Nephron progenitor cell (in vitro differentiated cells): ENCODE measurements at regions not wholly inside any gene's neighbourhood (a gene's known extent, or its start where the extent isn't known, plus 50 kb on each side); places are given as distances from the start of the nearest gene placed in this dataset.

Experiments
- DNase-seq: peaks from one replicate; pipeline ENCODE4 v3.0.0; 2021
- H3K27ac Mint-ChIP-seq: 2 replicates; pipeline ENCODE4 v1.8.0; 2021; ENCODE audit warnings: mild to moderate bottlenecking, moderate library complexity, mixed read lengths
- H3K27me3 Mint-ChIP-seq: 2 replicates; pipeline ENCODE4 v1.8.0; 2021; ENCODE audit warnings: mild to moderate bottlenecking, low read depth, mixed read lengths; ENCODE audit not compliant: poor library complexity
- H3K36me3 Mint-ChIP-seq: 2 replicates; pipeline ENCODE4 v1.8.0; 2021; ENCODE audit warnings: low read depth, mixed read lengths
- H3K4me1 Mint-ChIP-seq: 2 replicates; pipeline ENCODE4 v1.8.0; 2021; ENCODE audit warnings: mixed read lengths
- H3K4me3 Mint-ChIP-seq: 2 replicates; pipeline ENCODE4 v1.8.0; 2021; ENCODE audit warnings: mild to moderate bottlenecking, moderate library complexity, mixed read lengths
- H3K9me3 Mint-ChIP-seq: 2 replicates; pipeline ENCODE4 v1.8.0; 2021; ENCODE audit warnings: mild to moderate bottlenecking, moderate library complexity, mixed read lengths
- CTCF ChIP-seq: fragments of 200-600 bp; sonication (generic); IDR thresholded peaks from 2 replicates; pipeline ENCODE4 v1.5.0; 2021; ENCODE audit warnings: antibody characterized with exemption

GRCh38 chr5:118459490-118459889 is 528.9 kb downstream of the DTWD2 start:
- Mint-ChIP-seq H3K9me3 (no peaks in the 10 kb centered on the region), H3K27ac (no peak overlapping the region), H3K36me3 (no peaks in the 10 kb centered on the region), H3K4me3 (no peak overlapping the region), H3K4me1 (peaks cover 6% of the 10 kb centered on the region), H3K27me3 (no peaks in the 10 kb centered on the region)
- no peak for DNase-seq
- no peak for TF ChIP-seq CTCF

- Mint-ChIP-seq H3K9me3 (no peaks in the 10 kb centered on the region), H3K36me3 (no peaks in the 10 kb centered on the region), H3K27ac (no peak overlapping the region), H3K4me3 (no peak overlapping the region), H3K4me1 (peaks cover 2% of the 10 kb centered on the region), H3K27me3 (no peaks in the 10 kb centered on the region)
- DNase-seq: no peak
- TF ChIP-seq CTCF: no peak
These were observed 532.3 kb downstream of the DTWD2 start for GRCh38 chr5:118456085-118456484.

GRCh38 chr5:118451697-118452247 is 536.6 kb downstream of the DTWD2 start:
- no peak for TF ChIP-seq CTCF
- Mint-ChIP-seq H3K27me3 (no peaks in the 10 kb centered on the region), H3K36me3 (no peaks in the 10 kb centered on the region), H3K27ac (no peak overlapping the region), H3K4me3 (no peak overlapping the region), H3K9me3 (no peaks in the 10 kb centered on the region), H3K4me1 (no peaks in the 10 kb centered on the region)
- no peak for DNase-seq

DNA sequence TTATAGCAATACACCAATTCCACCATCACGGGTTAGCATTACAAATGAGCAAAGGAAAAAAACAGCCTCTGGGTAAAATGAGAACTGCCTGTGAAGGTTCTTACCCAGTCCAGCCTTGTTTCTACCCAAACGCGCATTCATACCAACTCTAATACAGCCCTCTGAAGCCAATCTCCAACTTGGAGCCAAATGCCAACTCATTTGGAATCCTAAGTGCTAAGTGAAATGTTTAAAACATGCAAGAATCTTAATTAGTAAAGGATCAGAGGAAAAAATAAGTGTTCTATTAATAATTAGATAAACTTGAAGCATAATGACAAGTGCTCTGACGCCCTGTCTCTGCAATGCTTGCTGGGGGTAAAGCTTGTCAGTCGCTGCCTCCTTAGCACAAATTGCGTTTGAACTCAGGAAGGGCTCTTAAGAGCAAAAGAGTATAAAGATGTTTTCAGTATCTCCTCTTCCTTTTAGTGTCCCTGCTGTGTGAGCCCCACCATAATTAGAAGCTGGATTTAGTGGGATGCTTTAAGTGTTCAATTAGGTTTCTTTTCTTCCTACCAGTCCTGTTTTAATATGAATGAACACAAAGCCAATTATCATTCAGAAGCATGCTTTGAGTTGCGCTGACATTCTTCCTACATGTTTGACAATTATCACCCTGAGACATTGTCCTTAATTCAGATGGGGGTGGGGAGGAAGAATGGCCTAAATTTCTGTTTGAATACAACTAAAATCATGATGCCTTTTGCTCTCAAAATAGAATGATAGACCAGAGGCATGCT is 537.6 kb downstream of the DTWD2 start:
- no peak overlapping the region for H3K27ac Mint-ChIP-seq
- no peak for DNase-seq
- H3K36me3 Mint-ChIP-seq: no peaks in the 10 kb centered on the region
- H3K4me1 Mint-ChIP-seq: no peaks in the 10 kb centered on the region
- H3K4me3 Mint-ChIP-seq: no peak overlapping the region
- no peak for TF ChIP-seq CTCF
- H3K9me3 Mint-ChIP-seq: no peaks in the 10 kb centered on the region
- no peaks in the 10 kb centered on the region for H3K27me3 Mint-ChIP-seq

DNA sequence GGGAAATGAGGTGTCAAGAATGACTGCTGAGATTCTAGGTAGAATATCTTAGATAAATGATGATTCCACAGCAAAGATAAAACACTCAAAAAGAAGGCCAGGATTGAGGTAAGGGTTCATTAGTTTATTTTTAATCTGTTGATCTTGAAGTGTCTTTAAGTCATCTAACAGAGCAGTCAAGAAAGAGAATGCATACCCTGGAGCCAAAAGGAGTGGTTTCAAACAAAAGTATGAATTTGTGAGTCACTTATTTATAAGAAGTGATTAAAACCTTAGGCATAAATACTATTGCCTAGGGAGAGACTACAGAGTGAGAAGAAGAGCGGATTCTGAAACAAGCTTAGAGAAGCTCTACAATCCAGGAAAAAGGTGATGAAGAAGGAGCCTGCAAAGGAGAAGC is 541.0 kb downstream of the DTWD2 start:
- H3K4me1 Mint-ChIP-seq: peaks cover 12% of the 10 kb centered on the region
- no peak for TF ChIP-seq CTCF

GRCh38 chr5:118441956-118442355 is 546.4 kb downstream of the DTWD2 start:
- H3K4me3 Mint-ChIP-seq: no peak overlapping the region
- no peaks in the 10 kb centered on the region for H3K9me3 Mint-ChIP-seq
- H3K27me3 Mint-ChIP-seq: no peaks in the 10 kb centered on the region
- no peaks in the 10 kb centered on the region for H3K36me3 Mint-ChIP-seq
- no peak for TF ChIP-seq CTCF
- no peak for DNase-seq
- peak overlapping the region; percentile 76 for H3K27ac Mint-ChIP-seq
- H3K4me1 Mint-ChIP-seq: peaks cover 38% of the 10 kb centered on the region

More for the DNA sequence above, 541.0 kb downstream of the DTWD2 start:
- no peak for DNase-seq
- Mint-ChIP-seq H3K4me3 (no peak overlapping the region), H3K27ac (no peak overlapping the region), H3K36me3 (no peaks in the 10 kb centered on the region), H3K27me3 (no peaks in the 10 kb centered on the region), H3K9me3 (no peaks in the 10 kb centered on the region)
